Vagina (tissue), 2 donors: ENCODE measurements at regions not wholly inside any gene's neighbourhood (a gene's known extent, or its start where the extent isn't known, plus 50 kb on each side); places are given as distances from the start of the nearest gene placed in this dataset.
"Not testable (repeated sequence)": the region's sequence is repeated elsewhere in the genome, so short reads cannot be mapped to it uniquely, and the experiment has no call there.

Experiments
- DNase-seq, 2 donors: peaks; one replicate each; pipeline ENCODE4 v3.0.0-alpha.2; 2017; ENCODE audit errors: extremely low spot score in 2 of 2
- H3K27ac ChIP-seq: fragments of 200-600 bp; sonication (generic); one replicate; pipeline ENCODE4 v1.5.1; 2019
- H3K27me3 ChIP-seq: fragments of 200-600 bp; sonication (generic); one replicate; pipeline ENCODE4 v1.5.1; 2019
- H3K36me3 ChIP-seq, 2 donors: fragments of 200-600 bp; sonication (generic); one replicate each; pipeline ENCODE4 v1.5.1; 2017 to 2019
- H3K4me1 ChIP-seq: fragments of 200-600 bp; sonication (generic); one replicate; pipeline ENCODE4 v1.5.1; 2019
- H3K4me3 ChIP-seq, 2 donors: fragments of 200-600 bp; sonication (generic); 1 replicate in 1 of 2; 2 replicates in 1 of 2; pipeline ENCODE4 v1.5.1; 2016 to 2019
- H3K9me3 ChIP-seq: fragments of 200-600 bp; sonication (generic); one replicate; pipeline ENCODE4 v1.5.1; 2019
- CTCF ChIP-seq, 3 experiments: fragments of 450-650 bp in 2 of 3; fragments of 200-600 bp in 1 of 3; sonication (generic) in 1 of 3; IDR thresholded peaks; one replicate each; pipeline ENCODE4 v1.5.1; 2017 to 2019; ENCODE audit warnings: antibody characterized with exemption in 3 of 3, mild to moderate bottlenecking in 2 of 3, moderate library complexity in 2 of 3
- POLR2A ChIP-seq, 2 donors: fragments of 450-650 bp; IDR thresholded peaks; one replicate each; pipeline ENCODE4 v1.6.1; 2017; ENCODE audit warnings: antibody characterized with exemption in 2 of 2, mild to moderate bottlenecking in 2 of 2, moderate library complexity in 2 of 2
- POLR2AphosphoS5 ChIP-seq, 2 donors: sonication (generic); formaldehyde crosslinking; IDR thresholded peaks; one replicate each; pipeline ENCODE4 v1.9.0; 2017; ENCODE audit warnings: antibody characterized with exemption in 2 of 2, mild to moderate bottlenecking in 2 of 2, low read depth in 1 of 2; ENCODE audit not compliant: insufficient read depth in 1 of 2
- intact Hi-C: fragments of 100-400 bp; cut with DNase I; formaldehyde crosslinking; loops from one replicate; pipeline ENCODE4 v1.15.1; 2023

- H3K36me3 ChIP-seq: no peaks in the 10 kb centered on the region
- no peak for TF ChIP-seq CTCF (IDR thresholded peaks at IDR 0.05)
- TF ChIP-seq POLR2A (IDR thresholded peaks at IDR 0.05): no peak
- no peak for TF ChIP-seq POLR2AphosphoS5 (IDR thresholded peaks at IDR 0.05; ENCODE audit: insufficient read depth in 1 of 2, low read depth in 1 of 2)
- intact Hi-C loops: no loop called here
Observed at GRCh38 chr1:219415433-219415832, 197.5 kb downstream of the ZC3H11B start.

GRCh38 chr1:219414250-219414649, 198.7 kb downstream of the ZC3H11B start:
- H3K27me3 ChIP-seq: no peaks in the 10 kb centered on the region
- TF ChIP-seq POLR2A (IDR thresholded peaks at IDR 0.05): no peak
- no peak for TF ChIP-seq CTCF (IDR thresholded peaks at IDR 0.05)
- no peak for TF ChIP-seq POLR2AphosphoS5 (IDR thresholded peaks at IDR 0.05; ENCODE audit: insufficient read depth in 1 of 2, low read depth in 1 of 2)
- H3K4me1 ChIP-seq: no peaks in the 10 kb centered on the region
- intact Hi-C loops: no loop called here
- H3K4me3 ChIP-seq: no peak overlapping the region
- H3K36me3 ChIP-seq: no peaks in the 10 kb centered on the region
- H3K27ac ChIP-seq: no peak overlapping the region
- H3K9me3 ChIP-seq: no peaks in the 10 kb centered on the region
- DNase-seq: no peak

More at GRCh38 chr1:219415433-219415832, 197.5 kb downstream of the ZC3H11B start:
- H3K9me3 ChIP-seq: no peaks in the 10 kb centered on the region
- no peaks in the 10 kb centered on the region for H3K4me1 ChIP-seq
- DNase-seq: no peak
- no peak overlapping the region for H3K4me3 ChIP-seq
- H3K27me3 ChIP-seq: no peaks in the 10 kb centered on the region
- H3K27ac ChIP-seq: no peak overlapping the region

- Histone ChIP-seq H3K27me3 (no peaks in the 10 kb centered on the region), H3K36me3 (no peaks in the 10 kb centered on the region), H3K4me3 (no peak overlapping the region), H3K27ac (no peak overlapping the region), H3K4me1 (no peaks in the 10 kb centered on the region), H3K9me3 (no peaks in the 10 kb centered on the region)
- no peak for DNase-seq
- intact Hi-C loops: no loop called here
- TF ChIP-seq POLR2A (IDR thresholded peaks at IDR 0.05) (no peak), POLR2AphosphoS5 (IDR thresholded peaks at IDR 0.05; ENCODE audit: insufficient read depth in 1 of 2, low read depth in 1 of 2) (no peak), CTCF (IDR thresholded peaks at IDR 0.05) (no peak)
Observed at GRCh38 chr1:219413536-219413935, 199.4 kb downstream of the ZC3H11B start.

GRCh38 chr1:219412772-219413171, 200.1 kb downstream of the ZC3H11B start:
- intact Hi-C loops: no loop called here
- Histone ChIP-seq H3K4me1 (no peaks in the 10 kb centered on the region), H3K27ac (no peak overlapping the region), H3K9me3 (no peaks in the 10 kb centered on the region), H3K36me3 (no peaks in the 10 kb centered on the region), H3K27me3 (no peaks in the 10 kb centered on the region), H3K4me3 (no peak overlapping the region)
- no peak for DNase-seq
- TF ChIP-seq CTCF (IDR thresholded peaks at IDR 0.05) (no peak), POLR2AphosphoS5 (IDR thresholded peaks at IDR 0.05; ENCODE audit: insufficient read depth in 1 of 2, low read depth in 1 of 2) (no peak), POLR2A (IDR thresholded peaks at IDR 0.05) (no peak)

- H3K4me1 ChIP-seq, intact Hi-C loops, H3K27me3 ChIP-seq, H3K27ac ChIP-seq, DNase-seq, H3K36me3 ChIP-seq, H3K4me3 ChIP-seq, H3K9me3 ChIP-seq: not testable (repeated sequence)
Observed at GRCh38 chr1:219410721-219411120, 202.2 kb downstream of the ZC3H11B start.
